H54 (cell line): ENCODE measurements at regions not wholly inside any gene's neighbourhood (a gene's known extent, or its start where the extent isn't known, plus 50 kb on each side); places are given as distances from the start of the nearest gene placed in this dataset.

ENCODE experiments used
- DNase-seq: peaks from one replicate; pipeline ENCODE4 v3.0.0; 2011; ENCODE audit warnings: low spot score, mixed read lengths; ENCODE audit not compliant: insufficient read length
- FAIRE-seq: peaks from 3 replicates; lab custom pipeline; 2011; peaks lifted over from hg19 to GRCh38; lab: Jason Lieb, UNC
- POLR2A ChIP-seq: IDR thresholded peaks from 2 replicates; pipeline ENCODE4 v1.6.1; 2011; ENCODE audit warnings: low read depth, mild to moderate bottlenecking, low read length

DNA sequence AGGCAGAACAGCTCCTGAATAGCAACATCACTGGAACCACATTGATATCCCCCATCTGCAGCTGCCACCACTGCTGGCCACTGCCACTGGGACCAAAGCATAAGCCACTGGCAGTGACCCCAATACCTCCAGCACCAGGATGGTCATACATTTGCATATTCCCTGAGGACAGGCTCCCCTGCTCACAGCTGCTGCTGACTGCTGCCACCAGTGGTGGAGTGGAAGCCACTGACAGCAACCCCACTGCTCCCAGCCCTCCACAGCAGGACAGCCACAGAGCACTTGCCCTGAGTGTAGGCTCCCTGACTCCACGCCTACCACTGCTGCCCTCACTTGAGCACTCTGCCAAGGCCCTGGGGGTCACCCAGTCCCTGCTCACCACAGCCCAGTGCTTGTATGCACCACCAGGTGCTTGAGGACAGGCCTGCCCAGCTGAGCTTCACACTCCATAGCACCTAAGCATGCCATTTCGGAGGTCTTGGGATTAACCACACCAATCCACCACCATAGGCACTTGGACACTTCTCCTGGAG, 327.4 kb upstream of the RPS23 start:
- no peak for DNase-seq
- no peak for FAIRE-seq
- TF ChIP-seq POLR2A: no peak

DNA sequence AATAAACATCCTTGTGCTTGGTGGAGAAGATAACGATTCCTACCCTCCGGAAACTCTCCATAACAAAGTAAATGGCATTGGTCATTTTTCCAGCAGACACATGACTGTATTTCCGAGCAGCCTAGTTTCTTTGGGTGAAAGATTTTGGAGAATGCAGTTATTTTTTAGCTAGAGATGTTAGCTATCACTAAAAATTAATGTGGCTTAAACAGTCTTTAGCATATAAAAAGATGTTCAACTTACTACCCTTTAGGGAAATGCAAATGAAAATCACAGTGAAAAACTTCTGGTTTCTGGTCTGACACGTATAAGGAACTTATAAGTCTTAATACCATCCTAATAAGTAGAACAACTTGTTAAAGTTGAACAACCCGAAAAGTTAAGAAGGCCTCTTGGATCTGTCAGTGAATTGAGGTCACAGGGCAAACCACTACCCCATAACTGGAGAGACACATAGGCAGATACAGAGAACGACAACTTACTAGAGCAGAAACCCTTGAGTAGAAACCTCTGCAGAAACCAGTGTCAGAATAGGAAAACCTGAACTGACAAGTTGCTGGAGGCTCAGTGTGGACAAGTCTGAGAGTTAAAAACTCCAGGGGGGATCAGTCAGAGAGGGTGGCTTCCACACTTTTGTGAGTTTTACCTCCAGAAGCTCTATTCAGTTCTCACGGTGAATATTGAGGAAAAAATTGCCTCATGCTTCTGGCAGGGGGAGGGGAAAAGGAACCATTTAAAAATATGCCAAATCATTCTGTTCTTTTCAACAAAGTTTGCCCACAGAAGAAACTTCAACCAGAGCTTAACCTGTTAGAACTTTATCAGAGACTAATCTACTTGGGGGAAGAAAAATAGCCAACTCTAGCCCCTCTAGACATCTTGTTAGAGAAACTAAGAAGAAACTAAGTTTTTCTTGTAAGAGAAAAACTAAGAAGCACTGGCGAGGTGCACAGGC, 325.2 kb upstream of the RPS23 start:
- no peak for TF ChIP-seq POLR2A
- FAIRE-seq: no peak
- DNase-seq: no peak

DNA sequence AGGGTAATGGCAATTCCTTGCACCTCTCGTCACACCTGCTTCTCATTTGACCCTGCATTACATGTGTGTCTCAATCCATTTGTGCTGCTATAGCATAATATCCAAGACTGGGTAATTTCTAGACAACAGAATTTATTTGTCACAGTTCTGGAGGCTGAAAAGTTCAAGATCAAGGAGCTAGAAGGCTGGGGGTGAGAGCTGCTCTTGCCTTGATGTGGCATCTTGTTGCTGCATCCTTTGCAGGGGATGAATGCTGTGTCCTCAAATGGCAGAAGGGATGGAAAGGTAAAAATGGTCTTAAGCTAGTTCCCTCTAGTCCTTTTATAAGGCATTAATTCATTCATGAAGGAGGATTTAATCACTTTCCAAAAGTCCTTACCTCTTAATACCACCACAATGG, 323.7 kb upstream of the RPS23 start:
- DNase-seq: no peak
- TF ChIP-seq POLR2A: no peak
- no peak for FAIRE-seq

DNA sequence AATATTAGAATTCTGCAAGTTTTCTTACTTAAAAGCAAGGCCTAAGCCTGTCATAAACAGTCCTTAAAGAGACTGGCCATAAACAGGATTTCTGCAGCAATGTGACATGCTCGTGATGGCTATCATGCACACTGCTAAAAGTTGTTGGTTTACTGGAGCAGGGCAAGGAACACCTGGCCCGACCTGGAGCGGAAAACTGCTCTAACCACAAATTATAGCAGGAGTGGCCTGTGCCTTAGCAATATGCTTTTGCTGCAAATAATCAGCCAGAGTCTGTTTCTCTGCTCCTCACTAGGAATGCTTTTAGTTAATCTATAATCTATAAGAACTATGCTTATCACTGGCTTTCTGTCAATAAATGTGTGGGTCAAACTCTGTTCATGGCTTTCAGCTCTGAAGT, 322.9 kb upstream of the RPS23 start:
- FAIRE-seq: no peak
- no peak for TF ChIP-seq POLR2A
- no peak for DNase-seq

DNA sequence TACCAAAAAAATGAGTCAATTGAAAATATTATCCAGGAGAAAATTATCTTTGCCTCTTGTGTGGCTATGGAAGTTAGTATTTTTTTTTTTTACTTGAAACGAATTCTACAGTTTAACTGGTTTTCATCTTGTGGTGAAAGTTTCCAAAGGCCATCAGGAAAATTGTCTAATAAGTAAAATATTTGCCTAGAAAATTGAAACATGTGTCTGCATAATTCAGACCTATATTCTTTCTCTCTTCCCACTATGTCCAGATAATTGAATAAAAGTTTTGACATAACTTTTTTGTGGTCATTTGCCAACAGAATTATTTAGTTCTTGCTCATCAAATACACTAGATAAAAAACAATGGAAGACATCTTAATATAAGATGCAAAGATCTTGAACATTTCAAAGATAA, 321.5 kb upstream of the RPS23 start:
- DNase-seq (no peak), FAIRE-seq (no peak)

DNA sequence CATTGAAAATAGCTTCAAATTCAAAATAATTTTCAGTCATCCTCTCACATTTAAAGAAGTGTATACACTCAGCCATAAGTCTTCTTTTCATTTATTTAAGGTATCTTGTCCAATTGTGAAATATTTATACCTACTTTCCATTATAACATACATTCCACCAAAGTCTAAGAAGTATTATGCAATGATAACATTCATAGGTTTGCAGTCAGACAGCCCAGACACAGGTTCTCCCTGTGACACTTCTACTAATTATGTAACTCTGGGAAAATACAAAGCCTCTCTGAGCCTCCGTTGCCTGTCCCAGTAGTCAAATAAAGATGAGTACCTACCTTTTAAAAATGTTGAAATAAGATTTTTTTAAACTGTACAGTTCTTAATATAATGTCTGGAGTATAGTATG, 320.9 kb upstream of the RPS23 start:
- no peak for TF ChIP-seq POLR2A
- FAIRE-seq: no peak

More for the DNA sequence above, 321.5 kb upstream of the RPS23 start:
- no peak for TF ChIP-seq POLR2A

DNA sequence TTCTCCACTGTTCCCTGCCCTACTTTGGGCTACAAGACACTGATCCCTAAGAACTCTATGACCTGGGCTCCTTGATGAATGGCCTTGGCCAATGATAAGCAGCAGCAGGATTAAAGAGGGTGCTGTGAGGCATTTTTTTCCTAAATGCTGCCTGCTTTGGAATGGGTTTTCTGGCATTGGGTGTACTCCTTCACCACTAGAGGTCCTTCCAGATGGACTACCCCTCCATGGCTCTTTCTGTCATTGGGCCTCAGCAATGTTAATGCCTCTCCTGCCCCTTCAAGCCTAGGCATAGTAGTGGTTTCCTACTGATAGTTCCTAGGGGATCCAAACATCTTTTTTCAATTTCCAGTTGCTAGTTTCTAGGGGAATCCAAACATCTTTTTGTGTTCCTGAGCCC, 319.3 kb upstream of the RPS23 start:
- no peak for TF ChIP-seq POLR2A
- FAIRE-seq (no peak), DNase-seq (no peak)

More for the DNA sequence above, 320.9 kb upstream of the RPS23 start:
- DNase-seq: no peak

DNA sequence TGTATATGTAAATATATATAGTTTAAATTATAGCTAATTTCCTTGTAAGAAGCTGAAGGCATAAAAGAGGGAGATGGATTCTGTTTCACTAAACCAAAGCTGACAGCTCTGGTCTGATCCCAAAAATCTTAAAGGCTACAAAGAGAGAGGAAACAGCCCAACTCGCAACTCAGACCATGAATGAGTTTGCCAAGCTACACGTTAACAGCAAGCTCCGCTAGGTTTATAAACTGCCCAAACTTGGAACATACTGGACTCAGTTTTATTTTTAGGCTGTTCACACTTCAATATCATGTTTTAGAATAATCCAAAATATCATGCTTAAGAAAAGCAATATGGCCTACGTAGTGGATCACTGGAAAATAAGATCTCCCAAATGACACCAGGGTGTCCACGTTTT, 318.3 kb upstream of the RPS23 start:
- FAIRE-seq (no peak), DNase-seq (no peak)
- no peak for TF ChIP-seq POLR2A

DNA sequence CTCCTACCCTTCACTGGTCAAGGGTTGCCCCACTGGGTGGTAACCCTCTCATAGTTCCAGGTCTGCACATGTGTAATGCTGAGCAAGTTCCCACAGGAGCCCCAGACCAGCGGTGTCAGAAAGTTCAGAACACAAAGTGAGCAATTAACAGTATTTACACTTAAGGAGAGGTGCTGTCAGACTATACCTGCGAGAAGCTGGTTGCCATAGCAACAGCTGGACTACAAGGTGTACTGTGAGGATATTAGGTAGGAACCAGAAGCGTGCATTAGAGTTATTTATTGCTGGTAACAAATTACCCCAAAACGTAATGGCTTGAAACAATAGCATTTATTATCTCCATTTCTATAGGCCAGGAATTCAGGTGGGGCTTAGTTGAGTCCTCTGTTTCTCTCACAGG, 317.0 kb upstream of the RPS23 start:
- DNase-seq (no peak), FAIRE-seq (no peak)
- no peak for TF ChIP-seq POLR2A

DNA sequence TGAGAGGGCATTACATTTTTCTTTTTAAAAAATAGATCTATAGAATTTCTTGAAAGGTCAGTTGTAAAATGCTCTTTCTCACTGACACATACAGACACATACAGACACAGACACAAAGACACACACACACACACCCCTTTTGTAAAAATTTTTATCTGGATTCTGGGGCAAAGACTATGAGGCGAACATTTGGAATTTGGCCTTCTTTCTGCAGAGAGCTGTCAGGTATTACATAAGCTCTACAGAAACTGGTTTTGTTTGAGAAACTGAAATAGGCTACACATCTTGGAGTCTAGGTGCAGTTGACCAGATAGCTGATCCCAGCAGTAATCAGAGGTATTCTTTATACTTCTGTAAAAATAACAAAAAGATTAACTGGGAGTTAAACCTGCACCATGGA, 315.9 kb upstream of the RPS23 start:
- TF ChIP-seq POLR2A: no peak
- FAIRE-seq (no peak), DNase-seq (no peak)

DNA sequence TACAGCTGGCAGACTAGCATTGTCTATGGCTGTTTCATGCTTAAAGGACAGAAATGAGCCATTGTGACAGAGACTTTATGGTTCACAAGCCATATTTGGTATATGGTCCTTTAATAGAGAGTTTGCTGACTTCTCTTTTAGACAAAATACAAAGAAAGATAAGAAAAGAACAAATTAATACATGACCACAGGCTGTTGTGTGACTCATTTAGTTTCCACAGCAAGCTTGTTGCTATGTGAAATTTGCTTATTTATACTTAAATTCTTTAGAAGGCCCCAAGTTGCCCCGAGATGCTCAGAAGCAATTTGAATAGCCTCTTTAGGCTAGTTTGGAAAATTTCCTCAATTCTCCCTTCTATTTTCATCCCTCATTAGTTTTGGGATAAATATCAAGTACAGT, 315.3 kb upstream of the RPS23 start:
- TF ChIP-seq POLR2A: no peak
- FAIRE-seq (no peak), DNase-seq (no peak)

DNA sequence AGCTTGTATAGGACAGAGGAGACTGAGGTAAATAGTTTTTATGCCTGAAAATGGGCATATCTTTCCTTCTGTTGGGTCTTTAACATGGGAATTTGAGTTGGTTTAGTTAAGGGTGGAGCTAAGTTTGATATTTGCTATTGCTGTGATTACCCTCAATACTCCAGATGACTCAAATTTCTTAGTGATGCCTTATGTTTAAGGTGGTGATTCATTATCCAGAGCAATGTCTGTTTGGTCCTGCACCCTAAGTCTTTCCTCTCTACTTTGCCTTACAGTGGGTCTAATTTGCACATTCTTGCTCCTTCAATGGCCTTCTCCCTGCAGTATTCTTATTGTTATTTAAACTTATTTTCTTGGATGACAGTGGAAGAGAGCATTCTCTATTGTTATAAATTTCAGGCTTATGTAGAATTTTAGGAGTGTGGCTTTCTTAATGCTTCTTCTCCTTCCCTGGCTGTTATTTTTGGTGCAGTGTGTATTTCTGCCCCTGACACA, 312.9 kb upstream of the RPS23 start:
- DNase-seq (no peak), FAIRE-seq (no peak)
- no peak for TF ChIP-seq POLR2A

DNA sequence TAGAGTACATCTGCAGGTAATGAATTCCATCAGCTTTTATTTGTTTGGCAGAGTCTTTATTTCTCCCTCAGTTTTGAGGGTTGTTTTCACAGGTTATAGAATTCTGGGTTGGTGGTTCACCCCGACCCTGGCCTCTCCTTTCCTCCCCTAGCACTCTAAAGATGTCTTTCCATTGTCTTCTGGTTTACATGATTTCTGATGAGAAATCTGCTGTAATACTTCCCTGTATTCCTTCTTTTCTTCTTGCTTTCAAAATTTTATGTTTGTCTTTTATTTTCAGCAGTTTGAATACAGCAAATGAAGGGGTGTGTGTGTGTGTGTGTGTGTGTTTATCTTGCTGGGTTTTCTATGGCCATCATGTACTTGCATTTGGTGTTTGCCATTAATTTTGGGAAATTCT, 312.0 kb upstream of the RPS23 start:
- no peak for FAIRE-seq
- TF ChIP-seq POLR2A: no peak
- DNase-seq: no peak

DNA sequence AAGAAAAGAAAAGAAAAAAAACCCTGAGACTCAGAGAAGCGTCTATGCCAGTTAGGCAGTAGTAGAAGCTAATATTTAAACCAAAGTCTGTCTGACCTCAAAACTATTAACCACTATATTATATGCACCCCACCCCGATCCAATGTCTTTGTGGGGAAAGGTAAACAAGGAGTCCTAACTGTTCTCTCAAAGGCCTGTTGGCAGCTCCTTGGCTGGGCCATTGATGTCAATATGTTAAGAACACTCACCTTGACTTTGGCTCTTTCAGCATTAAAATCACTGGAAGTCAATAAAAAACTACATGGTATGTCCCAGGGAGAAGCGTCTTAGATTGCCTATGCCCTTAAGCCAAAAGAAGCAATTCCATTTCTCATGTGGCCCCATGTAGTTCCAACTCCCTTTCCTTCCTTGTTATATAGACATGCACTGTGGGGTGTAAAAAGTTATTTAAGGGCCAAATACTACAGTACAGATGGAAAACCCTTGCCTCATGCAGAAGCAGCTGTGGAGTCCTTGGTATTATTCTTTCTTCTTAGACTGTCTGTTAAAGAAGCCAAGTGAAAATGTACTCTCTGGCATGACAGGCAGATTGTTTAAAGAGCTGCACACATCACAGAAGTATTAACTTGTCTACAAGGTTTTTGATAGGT, 308.6 kb upstream of the RPS23 start:
- no peak for FAIRE-seq
- no peak for DNase-seq
- no peak for TF ChIP-seq POLR2A
